Spleen (tissue), 11 donors: ENCODE measurements at regions not wholly inside any gene's neighbourhood (a gene's known extent, or its start where the extent isn't known, plus 50 kb on each side); places are given as distances from the start of the nearest gene placed in this dataset.
A peak's percentile ranks its signal among the peaks of the same experiment; 100 is the strongest.

Experiments
- DNase-seq: peaks from one replicate; pipeline ENCODE4 v3.0.0-alpha.2; 2020
- H3K27ac ChIP-seq, 8 donors: fragments of 200-600 bp; sonication (generic) in 7 of 8; 1 replicate in 4 of 8; 2 replicates in 4 of 8; pipeline versions ENCODE4 v1.5.0 to v1.8.0; 2016 to 2021; ENCODE audit warnings: inconsistent platforms in 4 of 8, mild to moderate bottlenecking in 4 of 8, moderate library complexity in 1 of 8
- H3K27me3 ChIP-seq, 7 donors: fragments of 200-600 bp; sonication (generic) in 6 of 7; replicated peaks in 1 of 7; 1 replicate in 4 of 7; 2 replicates in 3 of 7; pipeline versions ENCODE4 v1.5.0 to v1.8.0; 2016 to 2021; ENCODE audit warnings: inconsistent platforms in 3 of 7, mild to moderate bottlenecking in 1 of 7
- H3K36me3 ChIP-seq, 6 donors: fragments of 200-600 bp; sonication (generic) in 5 of 6; 1 replicate in 4 of 6; 2 replicates in 2 of 6; pipeline versions ENCODE4 v1.5.0 to v1.8.0; 2016 to 2021; ENCODE audit warnings: inconsistent platforms in 2 of 6
- H3K4me1 ChIP-seq, 6 donors: fragments of 200-600 bp; sonication (generic) in 5 of 6; 1 replicate in 3 of 6; 2 replicates in 3 of 6; pipeline versions ENCODE4 v1.5.0 to v1.8.0; 2016 to 2021; ENCODE audit warnings: inconsistent platforms in 3 of 6
- H3K4me3 ChIP-seq, 8 donors: fragments of 200-600 bp; sonication (generic) in 7 of 8; 1 replicate in 4 of 8; 2 replicates in 4 of 8; pipeline versions ENCODE4 v1.5.0 to v1.8.0; 2016 to 2021; ENCODE audit warnings: inconsistent platforms in 4 of 8, mild to moderate bottlenecking in 4 of 8, moderate library complexity in 2 of 8
- H3K9me3 ChIP-seq, 8 donors: fragments of 200-600 bp; sonication (generic) in 7 of 8; 1 replicate in 4 of 8; 2 replicates in 4 of 8; pipeline versions ENCODE4 v1.5.0 to v1.8.0; 2016 to 2021; ENCODE audit warnings: inconsistent platforms in 4 of 8
- CTCF ChIP-seq, 11 experiments: fragments of 200-600 bp in 7 of 11; fragments of 450-650 bp in 4 of 11; sonication (generic) in 4 of 11; IDR thresholded peaks in 8 of 11; conservative IDR thresholded peaks in 3 of 11; 1 replicate in 7 of 11; 2 replicates in 4 of 11; pipeline versions ENCODE4 v1.4.0 to v1.8.0; 2016 to 2021; ENCODE audit warnings: antibody characterized with exemption in 11 of 11, inconsistent platforms in 4 of 11, mild to moderate bottlenecking in 1 of 11
- POLR2A ChIP-seq, 3 donors: fragments of 450-650 bp; IDR thresholded peaks; one replicate each; pipeline ENCODE4 v1.5.1; 2017; ENCODE audit warnings: antibody characterized with exemption in 3 of 3, mild to moderate bottlenecking in 1 of 3
- POLR2AphosphoS5 ChIP-seq, 3 donors: sonication (generic); formaldehyde crosslinking; IDR thresholded peaks; one replicate each; pipeline ENCODE4 v1.5.1; 2017; ENCODE audit warnings: antibody characterized with exemption in 3 of 3
- WGBS, 5 donors: extraction: QIAGEN DNeasy Blood & Tissue Kit in 3 of 5; methylation state at CpG; one replicate each; pipeline versions ENCODE4 v1.1.5 to v1.1.7; 2013 to 2018; 5-methylcytosine and 5-hydroxymethylcytosine counted together
- intact Hi-C: fragments of 100-400 bp; cut with DNase I; formaldehyde crosslinking; loops from one replicate; pipeline ENCODE4 v1.15.0; 2023; ENCODE audit warnings: low total_unique reads
- donor health status: healthy with polysubstance abuse.
- donor health status: DM: no; HTN: no; CAD: no; lungs with moderate emphysema.
- donor health status: DM: no; HTN: no; CAD: no.
- donor health status: Bipolar disorder and iron deficiency.
- donor health status: healthy.
- donor health status: DM: no; HTN: no; CAD: no.
- donor health status: DM: yes; HTN: yes; CAD: no.

- 52 to 63% (median 58%) methylated on average over 3 to 6 of the region's 6 CpGs for WGBS, 5 donors
- Histone ChIP-seq H3K9me3 (peaks cover 0 to 3% (median 0%) of the 10 kb centered on the region in 8 donors), H3K27ac (peak overlapping the region; percentile 37 to 87 (median 75)), H3K36me3 (no peaks in the 10 kb centered on the region), H3K4me3 (no peak overlapping the region), H3K4me1 (peaks cover 0 to 44% (median 6%) of the 10 kb centered on the region in 6 donors), H3K27me3 (no peaks in the 10 kb centered on the region)
- TF ChIP-seq POLR2AphosphoS5 (IDR thresholded peaks at IDR 0.05): no peak
- TF ChIP-seq CTCF (IDR thresholded peaks at IDR 0.05 in 8 of 11, conservative IDR thresholded peaks at IDR 0.05 in 3 of 11): no peak
- no peak for TF ChIP-seq POLR2A (IDR thresholded peaks at IDR 0.05)
- peak; percentile 76 for DNase-seq
- intact Hi-C loops: no loop called here
Observed at GRCh38 chrX:42943051-42943974, 165.3 kb upstream of the PPP1R2C start.

GRCh38 chrX:42944381-42944998, 166.5 kb upstream of the PPP1R2C start:
- Histone ChIP-seq H3K9me3 (no peaks in the 10 kb centered on the region), H3K27me3 (no peaks in the 10 kb centered on the region), H3K27ac (peak overlapping the region; percentile 10 to 87 (median 72)), H3K4me3 (no peak overlapping the region), H3K4me1 (peaks cover 0 to 53% (median 6%) of the 10 kb centered on the region in 6 donors), H3K36me3 (no peaks in the 10 kb centered on the region)
- WGBS, 5 donors: 41 to 69% (median 56%) methylated on average over 3 of the region's 3 CpGs
- no peak for TF ChIP-seq POLR2AphosphoS5 (IDR thresholded peaks at IDR 0.05)
- TF ChIP-seq POLR2A (IDR thresholded peaks at IDR 0.05): no peak
- no peak for TF ChIP-seq CTCF (IDR thresholded peaks at IDR 0.05 in 8 of 11, conservative IDR thresholded peaks at IDR 0.05 in 3 of 11)
- no peak for DNase-seq
- intact Hi-C loops: no loop called here

DNA sequence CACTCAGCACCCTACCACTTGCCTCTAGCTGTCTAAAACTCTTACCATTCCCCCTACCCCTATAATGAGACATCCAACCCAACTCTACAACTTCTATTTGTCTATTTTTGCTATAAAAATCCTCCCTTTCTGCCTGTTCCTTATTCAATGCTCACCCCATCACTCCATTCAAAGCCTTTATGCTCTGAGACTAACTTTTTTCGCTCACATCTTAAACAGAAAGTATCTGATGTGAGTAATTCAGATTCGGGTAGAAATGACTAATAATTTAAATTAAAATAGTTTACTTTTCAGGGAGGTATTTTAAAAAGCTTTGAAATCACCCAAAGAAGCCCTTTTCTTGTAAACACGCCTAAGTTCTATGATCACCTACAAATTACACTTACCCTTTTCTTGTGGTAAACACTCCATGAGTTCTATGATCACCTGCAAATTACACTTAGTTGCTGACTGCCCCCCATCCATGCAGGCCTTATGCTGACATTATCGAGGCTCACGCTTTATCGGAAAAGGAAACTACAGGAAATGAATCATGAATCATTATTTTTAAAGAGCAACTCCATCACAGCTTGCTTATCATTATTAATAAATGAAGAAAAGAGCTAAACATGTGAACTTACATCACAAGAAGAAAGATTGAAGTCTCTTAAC, 168.7 kb upstream of the PPP1R2C start:
- Histone ChIP-seq H3K9me3 (no peaks in the 10 kb centered on the region), H3K36me3 (no peaks in the 10 kb centered on the region), H3K4me1 (peaks cover 0 to 48% (median 6%) of the 10 kb centered on the region in 6 donors), H3K27me3 (no peaks in the 10 kb centered on the region), H3K27ac (peak overlapping the region in 7 of 8 donors; percentile 26 to 87 (median 76)), H3K4me3 (peak overlapping the region in 1 of 8 donors; percentile 30)
- DNase-seq: no peak
- WGBS, 5 donors: 57 to 67% (median 65%) methylated on average over 6 of the region's 6 CpGs
- intact Hi-C loops: no loop called here
- TF ChIP-seq CTCF (IDR thresholded peaks at IDR 0.05 in 8 of 11, conservative IDR thresholded peaks at IDR 0.05 in 3 of 11): no peak
- TF ChIP-seq POLR2A (IDR thresholded peaks at IDR 0.05): no peak
- no peak for TF ChIP-seq POLR2AphosphoS5 (IDR thresholded peaks at IDR 0.05)
